OCI-LY7 (cell line): ENCODE measurements at regions not wholly inside any gene's neighbourhood (a gene's known extent, or its start where the extent isn't known, plus 50 kb on each side); places are given as distances from the start of the nearest gene placed in this dataset.
"Not testable (repeated sequence)": the region's sequence is repeated elsewhere in the genome, so short reads cannot be mapped to it uniquely, and the experiment has no call there.

Source experiments
- BruUV-seq: library from RNA; stranded (reverse); fragments of 400-500 nt; replicated peaks from 2 replicates; lab custom pipeline; 2021; lab: Mats Ljungman, UMichigan
- CTCF ChIA-PET: fragments of 300-600 bp; sonication (Branson Sonifier 250); formaldehyde crosslinking; loops from one replicate; lab custom pipeline; 2022; ENCODE audit warnings: antibody characterized with exemption; ENCODE audit not compliant: unreplicated experiment; lab: Charles Lee
- POLR2A ChIA-PET: fragments of 300-600 bp; sonication (Branson Sonifier 250); formaldehyde crosslinking; loops from one replicate; lab custom pipeline; 2022; ENCODE audit warnings: antibody characterized with exemption; lab: Charles Lee
- DNase-seq: peaks from one replicate; pipeline ENCODE4 v3.0.0-alpha.2; 2015; ENCODE audit warnings: low spot score
- H2AFZ ChIP-seq: fragments of 200-600 bp; sonication (generic), shearing (Covaris generic); 2 replicates; pipeline ENCODE4 v1.6.1; 2014; ENCODE audit warnings: mild to moderate bottlenecking, antibody characterized with exemption, low read length, moderate library complexity
- H3K27ac ChIP-seq: fragments of 200-600 bp; sonication (generic); 2 replicates; pipeline ENCODE4 v1.5.1; 2014; ENCODE audit warnings: mixed run types, low read depth, mild to moderate bottlenecking, moderate library complexity, low read length, inconsistent platforms; ENCODE audit not compliant: poor library complexity, severe bottlenecking
- H3K36me3 ChIP-seq: fragments of 200-600 bp; sonication (generic); 2 replicates; pipeline ENCODE4 v1.6.1; 2014; ENCODE audit warnings: mild to moderate bottlenecking, antibody characterized with exemption, low read length, moderate library complexity, mixed read lengths; ENCODE audit not compliant: insufficient read depth
- H3K4me1 ChIP-seq: fragments of 200-600 bp; sonication (generic); 2 replicates; pipeline ENCODE4 v1.5.1; 2014; ENCODE audit warnings: mild to moderate bottlenecking, low read length; ENCODE audit not compliant: insufficient read depth, poor library complexity, severe bottlenecking
- H3K4me2 ChIP-seq: fragments of 200-600 bp; sonication (generic); 2 replicates; pipeline ENCODE4 v1.6.1; 2014; ENCODE audit warnings: mild to moderate bottlenecking, low read length
- H3K4me3 ChIP-seq: fragments of 200-600 bp; sonication (generic); 2 replicates; pipeline ENCODE4 v1.5.1; 2014; ENCODE audit warnings: mild to moderate bottlenecking, low read depth, low read length; ENCODE audit not compliant: poor library complexity, severe bottlenecking
- H3K79me2 ChIP-seq: fragments of 200-600 bp; sonication (generic); 2 replicates; pipeline ENCODE4 v1.6.1; 2016; ENCODE audit warnings: low read depth, mild to moderate bottlenecking, low read length, moderate library complexity, mixed read lengths; ENCODE audit not compliant: insufficient read depth
- H3K9me2 ChIP-seq: fragments of 200-600 bp; sonication (generic); 2 replicates; pipeline ENCODE4 v1.6.1; 2016; ENCODE audit warnings: mild to moderate bottlenecking, low read length, mixed read lengths; ENCODE audit not compliant: insufficient read depth
- H3K9me3 ChIP-seq: fragments of 200-600 bp; sonication (generic); 2 replicates; pipeline ENCODE4 v1.6.1; 2014; ENCODE audit warnings: mild to moderate bottlenecking, mixed run types, low read length, mixed read lengths
- H4K20me1 ChIP-seq: fragments of 200-600 bp; sonication (generic); 2 replicates; pipeline ENCODE4 v1.6.1; 2014; ENCODE audit warnings: mild to moderate bottlenecking, antibody characterized with exemption, low read length, moderate library complexity, mixed read lengths; ENCODE audit not compliant: insufficient read depth
- EZH2phosphoT487 ChIP-seq: fragments of 200-600 bp; sonication (generic); IDR thresholded peaks from 2 replicates; pipeline ENCODE4 v1.6.1; 2018; ENCODE audit warnings: low read depth, borderline replicate concordance, mild to moderate bottlenecking, mixed run types, antibody characterized with exemption, low read length, moderate library complexity, mixed read lengths
- intact Hi-C: fragments of 100-400 bp; cut with micrococcal nuclease; formaldehyde crosslinking; loops from one replicate; pipeline ENCODE4 v1.10.0; 2022; ENCODE audit not compliant: unreplicated experiment
- TF ChIP-seq, protein P1 (sequence below): fragments of 200-600 bp; sonication (generic); conservative IDR thresholded peaks from 2 replicates; pipeline ENCODE4 v1.5.1; 2014; ENCODE audit warnings: mild to moderate bottlenecking, antibody characterized with exemption, low read length, moderate library complexity, mixed read lengths

DNA sequence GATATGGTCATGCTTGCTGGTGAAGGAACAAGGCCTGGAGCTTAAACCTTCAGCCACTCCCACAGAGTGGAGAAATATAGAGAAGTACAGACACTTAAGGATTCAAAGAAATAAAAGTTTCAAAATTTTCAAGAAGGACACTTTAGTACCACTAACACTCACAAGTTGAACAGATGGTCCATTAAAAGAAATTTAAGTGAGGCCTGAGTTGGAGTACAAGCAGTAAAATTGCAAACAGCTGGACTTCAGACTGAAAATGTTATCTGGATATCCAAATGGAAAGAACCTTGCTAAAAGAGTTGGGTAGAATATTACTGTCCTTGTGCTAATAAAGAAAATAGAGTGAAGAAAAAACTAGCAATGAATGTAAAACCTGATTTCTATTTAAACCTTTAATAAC, 397.1 kb upstream of the KCNMB2 start:
- Histone ChIP-seq H3K79me2 (no peaks in the 10 kb centered on the region), H3K9me3 (no peaks in the 10 kb centered on the region), H3K4me1 (no peaks in the 10 kb centered on the region), H4K20me1 (no peaks in the 10 kb centered on the region), H3K9me2 (no peaks in the 10 kb centered on the region; the same call in 1 of the 2 replicates), H3K27ac (no peak overlapping the region), H3K4me2 (no peak overlapping the region), H3K4me3 (no peak overlapping the region), H3K36me3 (no peaks in the 10 kb centered on the region), H2AFZ (no peak overlapping the region)
- intact Hi-C loops, result no loop called here
- no peak for DNase-seq
- no peak for TF ChIP-seq EZH2phosphoT487
- TF ChIP-seq, protein P1, sequence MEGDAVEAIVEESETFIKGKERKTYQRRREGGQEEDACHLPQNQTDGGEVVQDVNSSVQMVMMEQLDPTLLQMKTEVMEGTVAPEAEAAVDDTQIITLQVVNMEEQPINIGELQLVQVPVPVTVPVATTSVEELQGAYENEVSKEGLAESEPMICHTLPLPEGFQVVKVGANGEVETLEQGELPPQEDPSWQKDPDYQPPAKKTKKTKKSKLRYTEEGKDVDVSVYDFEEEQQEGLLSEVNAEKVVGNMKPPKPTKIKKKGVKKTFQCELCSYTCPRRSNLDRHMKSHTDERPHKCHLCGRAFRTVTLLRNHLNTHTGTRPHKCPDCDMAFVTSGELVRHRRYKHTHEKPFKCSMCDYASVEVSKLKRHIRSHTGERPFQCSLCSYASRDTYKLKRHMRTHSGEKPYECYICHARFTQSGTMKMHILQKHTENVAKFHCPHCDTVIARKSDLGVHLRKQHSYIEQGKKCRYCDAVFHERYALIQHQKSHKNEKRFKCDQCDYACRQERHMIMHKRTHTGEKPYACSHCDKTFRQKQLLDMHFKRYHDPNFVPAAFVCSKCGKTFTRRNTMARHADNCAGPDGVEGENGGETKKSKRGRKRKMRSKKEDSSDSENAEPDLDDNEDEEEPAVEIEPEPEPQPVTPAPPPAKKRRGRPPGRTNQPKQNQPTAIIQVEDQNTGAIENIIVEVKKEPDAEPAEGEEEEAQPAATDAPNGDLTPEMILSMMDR, result no peak
- ChIA-PET CTCF (no interaction called here), POLR2A (interaction anchor here (0.5 kb wide), 1 partner anchor 23 kb away, joined by 3 read pairs; no protein-coding TSS in a partner anchor)
- no TSS peak for BruUV-seq

DNA sequence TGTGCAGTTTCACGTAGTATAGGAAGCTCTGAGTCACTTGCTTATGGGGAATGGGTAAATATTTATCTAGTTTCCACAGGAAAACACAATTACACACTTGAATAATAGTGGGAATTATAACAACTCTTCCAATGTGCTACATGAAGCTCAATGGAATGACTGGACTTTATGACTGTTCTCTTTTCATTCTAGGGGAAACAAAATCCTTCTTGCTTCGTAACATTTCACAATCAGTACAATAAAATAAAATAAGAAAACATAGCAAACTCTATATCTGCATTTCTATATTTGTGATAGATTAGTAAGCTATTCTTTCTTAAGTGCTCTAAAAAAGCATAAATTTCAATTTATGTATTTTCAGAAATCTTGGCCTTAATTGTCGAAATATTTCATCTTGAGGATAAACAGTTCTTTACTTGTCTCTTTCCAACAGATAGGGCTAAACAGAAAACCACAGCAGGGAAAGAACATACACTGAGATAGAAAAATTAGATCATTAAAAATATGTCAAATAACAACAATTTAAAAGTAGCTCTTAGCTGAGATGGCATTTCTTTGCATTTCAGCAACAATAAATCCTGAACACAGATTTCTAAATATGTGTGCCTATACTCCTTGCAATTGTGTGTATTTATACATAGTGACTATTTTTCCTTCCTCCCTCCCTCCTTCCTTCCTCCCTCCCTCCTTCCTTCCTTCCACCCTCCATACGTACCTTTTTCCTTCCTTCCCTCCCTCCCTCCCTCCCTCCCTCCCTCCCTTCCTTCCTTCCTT, 395.5 kb upstream of the KCNMB2 start:
- no peaks in the 10 kb centered on the region for H4K20me1 ChIP-seq
- no TSS peak for BruUV-seq
- no peaks in the 10 kb centered on the region; the same call in 1 of the 2 replicates for H3K9me2 ChIP-seq
- ChIA-PET POLR2A (interaction anchor here (0.6 kb wide), 1 partner anchor 350 kb away, joined by 3 read pairs; no protein-coding TSS in a partner anchor), CTCF (no interaction called here)
- H3K79me2 ChIP-seq, result no peaks in the 10 kb centered on the region
- no peak overlapping the region for H3K4me3 ChIP-seq
- no peak overlapping the region for H3K4me2 ChIP-seq
- TF ChIP-seq EZH2phosphoT487, result no peak
- TF ChIP-seq, protein P1, result no peak
- H3K4me1 ChIP-seq, result no peaks in the 10 kb centered on the region
- no peaks in the 10 kb centered on the region for H3K36me3 ChIP-seq
- H3K9me3 ChIP-seq, result no peaks in the 10 kb centered on the region
- DNase-seq, result no peak
- intact Hi-C loops, result no loop called here
- H3K27ac ChIP-seq, result no peak overlapping the region
- no peak overlapping the region for H2AFZ ChIP-seq

DNA sequence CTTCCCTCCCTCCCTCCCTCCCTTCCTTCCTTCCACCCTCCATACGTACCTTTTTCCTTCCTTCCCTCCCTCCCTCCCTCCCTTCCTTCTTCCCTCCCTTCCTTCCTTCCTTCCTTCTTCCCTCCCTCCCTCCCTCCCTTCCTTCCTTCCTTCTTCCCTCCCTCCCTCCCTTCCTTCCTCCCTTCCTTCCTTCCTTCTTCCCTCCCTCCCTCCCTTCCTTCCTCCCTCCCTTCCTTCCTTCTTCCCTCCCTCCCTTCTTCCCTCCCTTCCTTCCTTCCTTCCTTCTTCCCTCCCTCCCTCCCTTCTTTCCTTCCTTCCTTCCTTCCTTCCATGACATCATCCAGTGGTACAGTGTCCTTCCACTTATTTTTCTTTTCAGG, 394.9 kb upstream of the KCNMB2 start:
- H3K4me1 ChIP-seq, intact Hi-C loops, BruUV-seq, H2AFZ ChIP-seq, H3K4me3 ChIP-seq, POLR2A ChIA-PET, H3K27ac ChIP-seq, H3K79me2 ChIP-seq, CTCF ChIA-PET, DNase-seq, H3K9me2 ChIP-seq, H3K36me3 ChIP-seq, H4K20me1 ChIP-seq, H3K9me3 ChIP-seq, H3K4me2 ChIP-seq: not testable (repeated sequence)
